ENCODE measurements at regions not wholly inside any gene's neighbourhood (a gene's known extent, or its start where the extent isn't known, plus 50 kb on each side); places are given as distances from the start of the nearest gene placed in this dataset.

DNA sequence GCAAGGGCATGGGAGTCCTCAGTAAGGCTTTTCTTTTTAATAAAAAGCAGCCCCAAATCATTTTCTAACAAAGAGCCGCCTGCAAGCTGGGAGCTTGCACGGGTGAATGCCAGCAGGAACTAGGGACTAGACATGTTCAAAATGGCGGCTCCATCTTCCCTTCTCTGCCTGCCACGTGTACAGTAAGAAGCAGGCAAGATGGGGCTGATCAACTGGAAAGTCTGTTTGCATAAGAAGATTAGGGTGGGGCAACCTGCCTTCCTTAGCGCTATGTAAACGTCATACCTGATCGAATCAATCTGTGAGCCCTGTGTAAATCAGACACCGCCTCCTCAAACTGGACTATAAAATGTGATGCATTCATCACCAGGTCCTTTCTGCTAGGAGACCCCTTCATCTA lies 299.4 kb upstream of the SOX4 start:
- TF ChIP-seq, protein P1, sequence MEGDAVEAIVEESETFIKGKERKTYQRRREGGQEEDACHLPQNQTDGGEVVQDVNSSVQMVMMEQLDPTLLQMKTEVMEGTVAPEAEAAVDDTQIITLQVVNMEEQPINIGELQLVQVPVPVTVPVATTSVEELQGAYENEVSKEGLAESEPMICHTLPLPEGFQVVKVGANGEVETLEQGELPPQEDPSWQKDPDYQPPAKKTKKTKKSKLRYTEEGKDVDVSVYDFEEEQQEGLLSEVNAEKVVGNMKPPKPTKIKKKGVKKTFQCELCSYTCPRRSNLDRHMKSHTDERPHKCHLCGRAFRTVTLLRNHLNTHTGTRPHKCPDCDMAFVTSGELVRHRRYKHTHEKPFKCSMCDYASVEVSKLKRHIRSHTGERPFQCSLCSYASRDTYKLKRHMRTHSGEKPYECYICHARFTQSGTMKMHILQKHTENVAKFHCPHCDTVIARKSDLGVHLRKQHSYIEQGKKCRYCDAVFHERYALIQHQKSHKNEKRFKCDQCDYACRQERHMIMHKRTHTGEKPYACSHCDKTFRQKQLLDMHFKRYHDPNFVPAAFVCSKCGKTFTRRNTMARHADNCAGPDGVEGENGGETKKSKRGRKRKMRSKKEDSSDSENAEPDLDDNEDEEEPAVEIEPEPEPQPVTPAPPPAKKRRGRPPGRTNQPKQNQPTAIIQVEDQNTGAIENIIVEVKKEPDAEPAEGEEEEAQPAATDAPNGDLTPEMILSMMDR (IDR thresholded peaks at IDR 0.05): no peak
- TF ChIP-seq POLR2A (IDR thresholded peaks at IDR 0.05): no peak

Measured in adrenal gland (tissue), 5 donors.